HG03039 (cell line): ENCODE measurements at regions not wholly inside any gene's neighbourhood (a gene's known extent, or its start where the extent isn't known, plus 50 kb on each side); places are given as distances from the start of the nearest gene placed in this dataset.

ENCODE experiments used
- ATAC-seq: cut with Tn5 transposase; IDR thresholded peaks from one replicate; pipeline ENCODE4 v1.9.1; 2021; ENCODE audit warnings: mild to moderate bottlenecking, moderate library complexity; ENCODE audit not compliant: unreplicated experiment

DNA sequence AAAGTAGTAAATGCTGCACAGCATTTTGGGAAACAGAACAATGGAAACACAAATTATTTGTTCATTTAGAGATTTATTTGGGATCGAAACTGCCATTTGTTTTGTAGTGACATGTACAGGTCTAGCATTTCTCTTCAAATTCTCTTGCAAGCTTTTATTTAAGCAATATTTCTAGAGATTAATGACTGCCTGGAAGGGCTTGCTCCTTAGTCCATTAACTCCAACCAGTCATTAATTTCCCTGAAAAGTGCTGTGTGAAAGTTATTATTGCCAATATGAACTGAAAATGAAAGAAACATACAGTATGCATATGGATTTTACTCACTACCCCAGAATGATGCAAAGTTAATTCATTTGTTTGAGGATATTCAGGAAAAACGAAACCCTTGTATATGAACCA lies 1349.6 kb upstream of the FLRT2 start:
- ATAC-seq, result no peak

DNA sequence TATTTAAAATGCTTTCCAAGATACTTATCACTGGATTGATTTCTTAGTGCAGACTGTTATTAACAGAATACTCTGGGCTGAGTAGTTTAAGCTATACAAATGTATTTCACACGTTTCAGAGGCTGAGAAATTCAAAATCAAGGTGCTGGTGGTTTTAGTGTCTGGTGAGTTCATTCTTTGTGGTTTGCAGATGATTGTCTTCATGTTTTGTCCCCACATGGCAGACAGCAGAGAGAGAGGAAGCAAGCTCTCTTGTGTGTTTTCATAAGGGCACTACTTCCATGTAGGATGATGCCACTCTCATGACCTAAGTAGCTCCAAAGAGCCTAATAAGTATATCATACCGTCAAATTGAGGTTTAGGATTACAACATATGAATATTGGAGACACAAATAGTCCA lies 1348.9 kb upstream of the FLRT2 start:
- ATAC-seq, result no peak

DNA sequence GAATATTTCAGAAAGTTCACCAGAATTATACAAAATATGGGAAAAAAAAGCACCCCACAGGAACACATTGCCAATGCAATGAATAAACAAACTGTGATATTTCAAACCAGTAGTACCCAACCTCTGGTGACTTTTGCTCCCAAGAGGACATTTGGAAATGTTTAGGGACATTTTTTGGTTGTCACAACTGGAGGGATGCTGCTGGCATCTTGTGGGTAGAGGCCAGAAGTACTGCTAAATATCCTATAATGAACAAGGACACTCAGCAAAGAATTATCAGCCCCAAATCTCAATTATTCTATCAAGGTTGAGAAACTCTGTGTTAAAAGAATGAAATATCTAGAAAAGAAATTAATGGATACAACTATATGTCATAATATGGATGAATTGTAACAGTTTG lies 1334.4 kb upstream of the FLRT2 start:
- no peak for ATAC-seq

DNA sequence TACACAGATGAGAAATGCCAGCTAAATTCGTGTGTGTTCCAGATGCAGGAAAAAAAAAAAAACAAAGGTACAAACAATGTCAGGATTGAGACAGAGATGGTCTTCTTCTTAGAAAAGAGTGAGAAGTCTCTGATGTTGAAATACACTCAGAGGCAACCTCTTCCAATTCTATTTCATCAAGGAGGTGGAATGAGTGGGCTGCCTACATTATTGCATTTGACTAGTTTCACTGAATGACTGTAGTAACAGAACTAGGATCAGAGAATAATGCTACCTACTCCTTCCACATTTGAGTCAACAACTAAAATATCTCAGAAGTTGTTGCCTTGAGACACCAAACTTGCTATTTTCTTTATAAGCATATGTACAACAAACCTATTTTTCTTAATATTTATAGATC lies 1332.2 kb upstream of the FLRT2 start:
- no peak for ATAC-seq

DNA sequence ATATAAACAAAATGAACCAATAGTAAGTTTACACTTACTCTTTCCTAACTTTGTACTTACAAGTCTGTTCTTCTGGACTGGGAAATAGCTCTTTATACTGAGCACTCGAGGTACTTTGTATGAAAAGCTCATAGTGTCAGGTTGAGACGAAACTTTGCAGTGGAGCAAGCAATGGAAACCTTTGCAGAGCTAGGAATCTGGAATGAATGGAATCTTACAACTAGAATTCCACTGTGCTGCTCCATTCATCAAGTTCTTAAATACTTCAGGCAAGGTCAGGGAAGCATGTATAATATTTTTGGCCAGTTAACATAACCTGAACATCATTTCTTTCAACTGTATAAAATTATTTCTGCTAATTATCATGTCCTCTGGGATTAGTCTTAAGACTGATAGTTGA lies 1327.5 kb upstream of the FLRT2 start:
- ATAC-seq, result no peak

DNA sequence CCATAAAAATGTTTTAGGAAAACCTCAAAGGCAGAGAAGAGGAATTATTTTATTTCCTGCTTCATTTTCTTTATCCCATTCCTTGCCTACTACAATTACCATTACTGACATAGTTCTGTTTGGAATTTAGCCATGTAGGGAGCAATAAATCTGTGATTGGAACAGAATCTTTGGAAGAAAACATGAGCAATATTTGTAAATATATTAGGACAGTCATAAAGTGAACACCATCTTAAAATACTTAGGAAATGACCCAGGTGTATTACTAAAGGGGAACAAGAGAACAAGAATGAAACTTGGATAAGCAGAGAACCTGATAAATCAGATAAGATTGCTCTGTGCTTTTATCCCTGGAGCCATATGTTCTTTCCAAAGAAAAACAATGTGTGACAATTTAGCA lies 1326.0 kb upstream of the FLRT2 start:
- no peak for ATAC-seq

DNA sequence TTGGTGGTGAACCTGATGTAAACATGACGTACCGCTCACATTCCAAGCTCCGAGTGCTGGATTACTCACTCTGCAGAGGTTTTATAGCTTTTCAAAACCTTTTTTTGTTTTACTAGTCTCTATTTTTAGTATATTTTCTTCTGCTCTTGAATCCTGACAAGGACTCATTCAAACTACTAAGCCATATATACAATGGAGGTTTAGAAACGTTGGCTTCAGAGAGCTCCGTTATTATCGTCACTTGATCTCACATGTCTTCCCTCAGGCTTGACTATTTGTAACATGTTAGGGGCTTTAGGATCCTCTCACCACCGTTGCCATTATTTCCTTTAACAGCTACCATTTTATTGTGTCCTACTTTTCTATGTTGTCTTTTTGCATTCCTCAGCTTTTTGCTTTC lies 1321.5 kb upstream of the FLRT2 start:
- ATAC-seq, result no peak

DNA sequence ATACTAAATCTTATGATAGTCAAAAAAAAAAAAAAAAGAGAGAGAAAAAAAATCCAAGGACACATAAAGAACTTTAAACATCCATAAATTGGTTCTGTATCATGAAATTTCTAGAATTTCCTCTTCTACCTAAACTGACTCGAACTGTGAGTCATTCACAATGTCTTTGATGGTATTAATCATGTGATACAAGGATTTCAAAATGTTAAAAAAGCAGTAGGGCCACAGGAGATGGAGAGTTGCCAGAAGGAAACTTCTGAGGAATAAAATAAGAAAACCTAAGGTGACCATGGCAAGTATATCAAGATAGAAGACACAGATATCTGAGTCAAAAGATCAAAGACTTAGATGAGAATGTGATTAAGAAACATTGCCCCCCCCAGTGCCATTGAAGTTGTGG lies 1320.9 kb upstream of the FLRT2 start:
- ATAC-seq, result no peak

DNA sequence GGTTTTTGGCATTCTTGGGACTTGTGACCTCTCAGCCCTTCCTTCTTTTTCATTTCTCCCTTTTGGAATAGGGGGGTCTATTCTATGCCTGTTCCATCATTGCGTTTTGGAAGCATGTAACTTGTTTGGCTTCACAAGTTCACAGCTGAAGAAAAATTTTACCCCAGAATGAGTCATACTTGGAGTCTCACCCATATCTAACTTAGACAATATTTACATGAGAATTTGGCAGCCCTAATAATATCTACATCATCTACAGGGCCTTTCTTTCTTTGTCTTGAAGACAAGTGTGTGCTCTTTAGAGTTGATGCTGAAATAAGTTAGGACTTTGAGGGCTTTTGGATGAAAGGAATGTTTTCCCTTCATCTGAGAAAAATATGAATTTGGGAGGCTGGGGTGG lies 1312.9 kb upstream of the FLRT2 start:
- no peak for ATAC-seq

DNA sequence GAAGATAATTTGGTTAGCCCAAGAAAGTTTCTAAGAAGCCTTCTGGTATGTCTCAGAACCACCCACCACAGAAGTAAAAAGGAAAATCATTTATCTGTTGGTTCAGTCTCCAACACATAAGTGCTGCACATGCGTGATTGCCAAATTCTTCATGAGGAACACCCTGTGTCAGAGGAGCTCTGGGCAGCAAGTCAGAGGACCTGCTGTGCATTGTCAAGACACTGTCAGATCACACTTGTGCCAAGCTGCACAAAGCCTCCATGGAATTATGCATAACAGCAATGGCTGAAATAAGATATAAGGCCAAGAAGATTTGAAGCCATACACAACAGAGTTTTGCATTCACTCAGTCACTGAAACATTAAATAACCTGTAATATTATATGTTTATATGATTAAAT lies 1304.7 kb upstream of the FLRT2 start:
- ATAC-seq, result no peak

DNA sequence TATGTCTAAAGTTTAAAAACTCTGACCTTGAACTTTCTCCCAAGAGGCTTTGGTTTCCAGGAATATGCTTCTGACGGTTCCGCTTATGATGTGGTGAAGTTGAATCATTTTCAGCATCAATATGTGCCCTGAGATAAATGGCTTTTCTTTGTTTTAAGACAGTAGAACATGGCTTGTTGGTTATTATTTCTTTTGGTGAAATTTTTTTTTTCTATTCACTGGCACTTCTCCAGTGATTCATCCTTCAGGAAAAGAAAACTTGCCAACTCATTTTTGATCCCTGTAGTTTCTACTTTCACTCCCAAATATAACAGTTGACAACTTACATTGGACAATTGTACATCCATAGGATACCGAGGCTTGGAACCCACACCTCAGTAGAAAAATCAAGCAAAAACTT lies 1301.2 kb upstream of the FLRT2 start:
- no peak for ATAC-seq

DNA sequence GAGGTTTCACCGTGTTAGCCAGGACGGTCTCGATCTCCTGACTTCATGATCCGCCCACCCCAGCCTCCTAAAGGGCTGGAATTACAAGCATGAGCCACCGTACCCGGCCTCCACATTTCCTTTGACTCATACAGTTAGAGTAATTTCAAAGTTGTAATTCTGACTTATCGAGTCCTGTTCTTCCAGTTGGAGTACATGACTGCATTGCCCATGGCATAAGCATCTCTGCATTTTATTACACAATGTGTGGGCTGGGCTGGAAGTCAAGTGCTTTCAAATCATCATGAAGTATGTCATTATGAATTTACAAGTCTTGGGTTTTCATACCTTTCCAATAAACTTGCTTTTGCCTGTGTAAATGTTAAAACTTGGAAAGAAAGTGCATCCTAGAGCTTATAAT lies 1295.7 kb upstream of the FLRT2 start:
- no peak for ATAC-seq

DNA sequence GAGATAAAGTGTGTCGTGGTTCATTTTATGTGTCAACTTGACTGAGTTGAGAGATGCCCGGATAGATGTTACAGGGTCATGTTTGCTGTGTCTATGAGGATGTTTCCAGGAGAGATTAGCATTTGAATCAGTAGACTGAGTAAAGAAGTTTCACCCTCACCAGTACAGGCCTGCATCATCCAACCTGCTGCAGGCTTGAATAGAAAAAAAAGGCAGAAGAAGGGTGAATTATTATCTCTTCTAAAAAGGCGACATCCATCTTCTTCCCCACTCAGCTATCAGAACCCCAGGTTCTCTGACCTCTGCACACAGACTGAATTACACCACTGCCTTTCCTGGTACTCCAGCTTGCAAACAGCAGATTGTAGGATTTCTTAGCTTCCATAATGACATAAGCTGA lies 1293.7 kb upstream of the FLRT2 start:
- no peak for ATAC-seq

DNA sequence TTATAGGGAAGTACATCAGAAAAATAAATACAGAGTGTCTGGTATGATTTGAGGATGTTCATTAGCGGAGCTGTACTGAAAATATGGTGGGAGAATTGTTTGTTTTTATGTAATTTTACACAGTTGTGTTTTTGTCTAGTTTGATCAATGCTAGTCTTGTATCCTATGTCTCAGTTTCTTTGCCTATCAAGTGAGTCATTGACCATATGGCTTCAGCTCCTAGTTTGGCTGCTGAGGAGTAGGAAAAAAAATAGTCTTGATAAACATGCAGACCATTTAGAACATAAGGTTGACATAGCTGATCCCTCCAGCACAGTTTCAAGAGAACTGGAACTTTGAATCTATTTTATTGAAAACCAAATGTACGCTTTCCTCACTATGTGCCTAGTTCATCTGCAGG lies 1292.1 kb upstream of the FLRT2 start:
- no peak for ATAC-seq

DNA sequence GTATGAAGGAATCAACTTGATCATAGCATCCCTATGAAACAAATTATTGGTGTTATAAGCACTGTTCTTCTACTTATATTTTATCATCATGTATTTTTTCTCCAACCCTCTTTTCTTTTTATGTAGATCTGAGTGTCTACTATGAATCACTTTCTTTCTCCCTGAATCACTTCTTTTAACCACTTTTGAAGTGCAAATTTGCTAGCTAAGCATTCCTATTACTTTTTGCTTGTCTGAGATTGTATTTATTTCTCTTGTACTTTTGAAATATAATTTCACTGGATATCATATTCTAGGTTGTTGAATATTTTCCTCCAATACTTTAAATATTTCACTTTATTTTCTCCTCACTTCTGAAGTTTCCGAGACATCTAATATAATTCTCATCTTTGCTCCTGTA lies 1282.3 kb upstream of the FLRT2 start:
- no peak for ATAC-seq

DNA sequence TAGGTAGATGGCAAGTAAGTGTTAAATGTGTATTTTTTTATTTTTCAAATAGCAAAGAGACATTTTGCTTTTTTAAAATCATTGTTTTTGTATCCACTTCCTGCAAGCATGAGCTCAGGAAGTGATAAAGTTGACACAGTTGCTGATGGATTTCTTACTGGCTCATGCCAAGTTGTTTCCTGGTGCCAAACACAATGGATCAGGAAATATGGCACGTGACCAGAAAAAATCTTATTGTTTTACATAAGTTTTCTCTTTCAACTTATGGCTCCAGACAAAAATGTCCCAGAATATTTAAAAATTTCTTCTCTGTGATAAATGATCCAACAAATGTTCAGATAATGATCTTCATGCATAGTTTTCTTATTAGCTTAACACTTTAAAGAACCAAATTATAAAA lies 1279.1 kb upstream of the FLRT2 start:
- ATAC-seq, result no peak

DNA sequence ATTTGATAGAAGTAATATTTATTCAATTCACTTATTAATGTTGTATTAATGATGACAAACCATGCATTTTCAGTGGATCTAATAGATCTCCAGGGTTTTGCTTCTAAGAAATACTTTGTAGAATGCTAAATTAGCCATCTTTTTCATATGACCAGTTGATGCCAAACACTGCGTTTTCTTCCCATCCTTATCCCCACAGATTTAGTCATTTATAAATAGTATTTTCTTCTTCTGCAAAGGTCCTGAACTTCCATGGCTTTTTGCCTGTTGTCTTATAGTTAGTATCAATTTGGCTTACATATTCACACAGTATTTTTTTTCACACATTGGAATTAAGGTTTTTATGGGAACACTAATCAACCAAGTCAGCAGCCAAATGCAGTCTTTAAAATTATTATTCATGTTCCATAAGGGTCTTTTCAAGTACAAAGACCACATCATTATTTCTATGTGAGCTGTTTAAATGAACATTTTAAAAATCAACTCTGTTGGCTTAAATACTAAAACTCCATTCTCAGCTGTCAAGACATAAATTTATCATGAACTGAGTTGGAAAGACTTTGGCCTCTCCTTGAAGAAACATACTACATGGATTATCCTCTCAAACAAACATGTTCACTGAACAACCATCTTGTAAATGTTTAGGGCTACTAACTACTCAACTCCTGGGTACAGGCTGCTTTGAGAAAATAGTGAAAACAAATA lies 1278.4 kb upstream of the FLRT2 start:
- ATAC-seq, result no peak

DNA sequence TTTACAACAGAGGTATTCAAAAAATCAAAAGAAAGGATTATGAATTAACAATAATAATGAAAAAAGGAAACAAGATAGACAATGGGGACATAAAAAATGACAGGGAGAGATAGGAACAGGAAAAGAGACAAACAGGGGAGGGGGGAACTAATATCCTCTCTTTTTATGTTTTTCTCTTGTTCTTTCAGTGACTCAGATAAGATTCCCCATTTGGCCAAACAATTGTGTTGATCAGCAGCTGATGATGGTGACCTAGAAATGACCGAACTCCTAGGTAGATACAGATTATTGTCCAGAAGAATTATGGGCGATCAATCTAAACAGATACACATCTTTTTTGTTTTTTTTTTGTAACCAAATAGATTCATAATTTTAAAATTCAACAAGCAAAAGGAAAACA lies 1277.2 kb upstream of the FLRT2 start:
- ATAC-seq, result no peak

DNA sequence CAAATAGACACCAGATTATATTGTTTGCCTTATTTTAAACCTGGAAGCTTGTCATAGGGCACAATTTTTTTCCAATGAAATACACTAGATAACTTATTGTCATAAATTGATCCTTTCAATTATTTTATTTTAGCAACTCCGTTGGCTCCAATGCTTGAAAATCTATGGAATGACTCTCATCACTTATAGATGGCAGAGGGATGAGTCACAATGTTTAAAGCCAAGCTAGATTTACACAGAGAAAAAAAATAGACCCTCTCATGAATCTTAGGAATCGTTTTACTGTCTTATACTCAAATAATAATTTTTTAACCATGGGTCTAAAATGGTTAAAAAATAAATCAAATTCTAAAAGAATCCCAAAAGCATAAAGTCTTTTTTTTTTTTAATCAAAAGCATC lies 1276.6 kb upstream of the FLRT2 start:
- no peak for ATAC-seq

DNA sequence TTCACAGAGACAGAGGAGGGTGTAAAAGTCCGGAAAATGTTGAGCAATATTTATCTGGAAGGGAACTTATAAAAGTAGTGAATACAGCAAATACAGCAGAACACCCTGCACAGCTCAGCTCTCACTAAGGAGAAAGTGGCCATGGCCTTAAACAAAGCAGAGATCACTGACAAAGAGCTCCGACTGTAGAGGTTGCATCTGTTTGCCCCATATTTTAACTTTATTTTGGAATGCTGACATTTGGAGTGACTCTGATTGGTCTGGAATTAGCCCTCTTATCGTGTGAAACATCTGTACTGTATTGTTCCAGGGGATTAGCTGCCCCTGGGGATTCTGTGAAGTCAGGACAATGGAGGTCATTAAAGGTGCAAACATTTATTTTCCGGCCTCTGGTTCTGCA lies 1275.7 kb upstream of the FLRT2 start:
- no peak for ATAC-seq

DNA sequence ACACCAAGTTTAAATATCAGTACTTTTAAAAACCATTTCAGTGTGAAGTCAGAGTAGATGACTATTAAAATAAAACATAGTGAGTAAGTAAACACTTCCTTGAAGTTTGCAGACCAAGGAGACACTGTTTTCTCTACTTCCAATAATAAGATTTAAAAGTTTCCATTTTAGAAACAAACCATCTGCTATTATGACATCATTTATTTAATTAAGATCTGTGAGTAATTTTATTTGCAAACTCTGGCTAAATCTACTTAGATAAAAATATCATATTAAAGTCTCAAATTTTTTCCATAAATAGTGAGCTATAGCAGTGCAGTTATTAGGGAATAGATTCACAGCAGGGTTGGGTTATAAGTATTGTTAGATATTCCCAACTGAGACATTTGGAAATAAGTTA lies 1267.0 kb upstream of the FLRT2 start:
- ATAC-seq, result no peak

DNA sequence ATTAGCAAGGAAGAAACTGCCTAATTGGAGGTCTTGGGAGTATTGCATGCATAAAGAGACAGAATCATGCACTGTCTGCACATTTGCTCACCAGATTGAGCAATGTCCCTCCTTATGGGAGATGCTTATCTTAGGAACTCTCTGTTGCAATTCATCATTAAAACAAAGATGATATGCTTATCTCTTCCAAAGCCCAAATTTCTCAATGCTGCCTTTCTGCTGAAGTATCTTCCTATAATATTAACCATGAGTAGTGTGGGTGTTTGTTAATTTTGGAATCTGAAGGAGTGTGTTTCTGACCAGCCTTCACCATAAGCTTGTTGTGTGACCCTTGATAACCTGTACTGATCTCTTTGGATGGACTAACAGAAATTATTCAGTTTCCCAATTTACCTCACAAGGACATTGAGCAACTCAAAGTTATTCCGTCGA lies 1257.6 kb upstream of the FLRT2 start:
- no peak for ATAC-seq

DNA sequence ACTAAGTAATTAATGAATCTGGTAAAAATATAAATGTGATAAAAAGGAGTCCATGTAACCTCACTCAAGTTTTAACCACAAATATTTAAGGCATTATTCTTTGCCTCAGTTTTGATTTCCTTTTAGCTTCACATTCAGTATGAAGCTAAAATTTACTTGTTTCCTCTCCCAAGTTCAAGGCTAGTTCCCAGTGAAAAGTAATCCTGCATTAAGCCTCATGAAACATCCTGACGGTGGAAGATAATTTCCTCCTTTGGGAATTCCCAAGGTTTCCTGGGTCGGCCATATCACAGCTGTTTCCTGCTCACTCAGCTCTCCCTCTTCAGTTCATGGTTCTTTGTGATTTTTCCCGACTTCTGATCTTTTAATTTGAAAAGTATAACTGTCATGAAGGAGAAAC lies 1256.8 kb upstream of the FLRT2 start:
- ATAC-seq, result no peak

DNA sequence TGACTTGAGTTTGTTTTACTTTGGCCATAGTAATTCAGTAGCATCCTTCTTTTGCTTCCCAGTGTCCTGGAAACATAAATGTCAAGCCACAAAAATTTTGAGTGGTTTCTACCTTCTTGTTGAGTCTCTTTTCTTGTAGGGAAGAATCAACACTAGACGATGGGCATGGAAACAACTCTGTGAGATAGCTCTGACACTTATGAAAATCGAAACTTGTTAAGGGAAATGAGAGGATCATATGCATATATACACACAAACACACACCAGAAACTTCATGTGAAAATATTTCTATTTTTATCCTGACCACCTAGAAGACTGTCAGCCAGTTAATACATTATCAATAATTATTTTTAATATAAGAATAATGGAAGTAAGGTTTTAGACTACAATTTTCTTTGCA lies 1247.3 kb upstream of the FLRT2 start:
- ATAC-seq, result no peak
